ENCODE measurements at regions not wholly inside any gene's neighbourhood (a gene's known extent, or its start where the extent isn't known, plus 50 kb on each side); places are given as distances from the start of the nearest gene placed in this dataset.

GRCh38 chr3:72322264-72322976, 525.8 kb downstream of the SHQ1 start:
- no peak for DNase-seq (ENCODE audit: low read depth)

DNA sequence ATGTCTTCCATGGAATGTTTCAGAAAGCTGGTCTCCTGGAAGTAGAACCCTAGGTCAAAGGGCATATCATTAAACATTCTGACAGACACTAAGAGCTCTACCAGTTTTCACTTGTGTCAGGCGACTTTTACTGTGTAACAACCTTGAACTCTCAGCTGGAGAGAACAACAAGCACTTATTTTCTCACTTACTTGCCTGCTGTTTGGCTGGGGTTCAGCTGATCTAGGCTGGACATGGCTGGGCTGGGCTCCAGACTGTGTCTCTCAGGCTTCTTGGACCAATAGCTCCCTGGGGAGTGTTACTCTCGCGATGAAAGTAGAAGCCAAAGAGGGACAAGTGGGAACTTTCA, 527.3 kb downstream of the SHQ1 start:
- DNase-seq (ENCODE audit: low read depth): no peak

DNA sequence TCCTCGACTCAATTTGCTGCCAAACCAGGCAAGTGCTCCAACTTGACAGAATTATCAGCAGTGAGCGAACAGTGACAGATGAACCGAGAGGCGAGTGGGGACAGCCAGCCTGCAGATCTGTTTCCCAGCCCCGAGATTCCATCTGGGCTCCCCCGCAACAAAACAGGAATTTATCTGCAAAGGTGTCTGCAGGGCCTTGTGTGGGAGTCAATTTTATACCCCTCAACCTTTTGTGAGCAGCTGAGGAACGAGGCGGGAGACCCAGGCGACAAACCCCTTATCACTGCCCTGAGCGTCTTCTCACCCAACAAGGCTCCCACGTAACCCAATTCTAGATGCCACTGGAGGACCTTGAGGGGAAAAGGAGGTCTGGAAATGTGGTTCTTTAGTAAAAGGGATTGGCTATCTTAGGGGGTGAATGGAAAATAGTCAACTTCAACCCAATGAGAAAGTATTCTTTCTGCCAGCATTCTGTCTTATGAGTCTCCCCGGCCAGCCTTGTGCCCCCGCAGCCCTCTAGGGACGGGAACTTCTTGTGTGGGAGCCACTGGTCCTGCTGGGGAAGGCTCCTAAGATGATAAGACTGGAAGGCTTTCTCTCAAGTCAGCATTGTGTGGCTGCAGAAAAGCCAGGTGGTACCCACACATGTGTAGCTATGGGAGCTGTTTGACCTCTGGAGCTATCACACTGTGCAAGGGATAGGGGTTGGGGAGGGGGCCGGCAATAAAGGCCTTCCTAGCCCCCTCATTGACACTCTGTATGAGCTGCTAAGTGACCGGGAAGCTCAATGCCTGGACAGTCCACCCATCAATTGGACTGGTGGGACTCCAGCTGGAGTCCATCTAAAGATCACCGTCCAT, 527.9 kb downstream of the SHQ1 start:
- DNase-seq (ENCODE audit: low read depth): no peak

DNA sequence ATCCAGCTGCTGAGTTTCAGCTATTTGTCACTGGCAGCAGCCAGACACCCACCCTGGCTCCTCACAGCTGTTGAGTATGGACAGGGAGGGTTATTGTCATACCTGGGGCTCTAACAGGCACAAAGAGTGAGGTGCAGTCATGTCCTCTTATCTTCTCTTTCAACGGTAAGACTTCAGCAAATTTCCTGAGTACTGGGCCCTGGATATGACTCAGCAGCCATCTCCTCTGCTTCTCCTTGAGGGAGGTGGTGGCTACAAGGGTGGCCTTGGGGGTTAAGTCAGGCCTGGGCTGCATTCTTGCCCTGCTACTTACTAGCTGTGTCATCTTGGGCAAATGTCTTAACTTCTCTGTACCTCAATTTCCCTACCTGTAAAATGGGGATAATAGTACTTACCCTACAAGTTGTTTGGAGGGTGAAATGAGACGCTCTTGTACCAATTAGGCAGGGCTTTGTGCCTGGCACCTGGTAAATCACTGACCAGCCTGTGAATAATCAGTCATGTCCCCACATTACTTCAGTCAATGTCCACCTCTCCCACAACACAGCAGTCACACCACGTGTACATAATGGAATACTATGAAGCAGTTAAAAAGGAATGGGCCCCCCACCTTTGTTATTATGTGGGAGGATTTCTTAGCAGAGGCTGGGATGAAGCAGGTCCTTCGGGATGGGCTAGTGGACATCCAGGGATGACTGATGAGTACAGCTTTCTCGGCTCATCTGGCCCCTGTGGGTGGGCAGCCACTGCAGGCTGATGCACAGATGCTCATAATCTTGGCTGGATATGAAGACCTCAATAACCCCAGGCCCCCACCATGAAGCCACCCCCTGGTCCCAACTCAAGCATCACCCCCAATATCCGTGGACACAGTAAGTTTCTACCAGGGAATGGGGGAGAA, 528.8 kb downstream of the SHQ1 start:
- DNase-seq (ENCODE audit: low read depth): no peak

GRCh38 chr3:72318504-72319193, 529.6 kb downstream of the SHQ1 start:
- DNase-seq (ENCODE audit: low read depth): no peak

- DNase-seq (ENCODE audit: low read depth): no peak
Observed at GRCh38 chr3:72317491-72317890, 530.8 kb downstream of the SHQ1 start.

GRCh38 chr3:72316501-72317279, 531.6 kb downstream of the SHQ1 start:
- no peak for DNase-seq (ENCODE audit: low read depth)

- no peak for DNase-seq (ENCODE audit: low read depth)
Observed at GRCh38 chr3:72313308-72313707, 528.4 kb upstream of the PROK2 start.

- no peak for DNase-seq (ENCODE audit: low read depth)
Observed at GRCh38 chr3:72312339-72312738, 527.4 kb upstream of the PROK2 start.

- DNase-seq (ENCODE audit: low read depth): no peak
Observed at GRCh38 chr3:72311425-72311824, 526.5 kb upstream of the PROK2 start.

GRCh38 chr3:72310419-72311380, 525.8 kb upstream of the PROK2 start:
- DNase-seq (ENCODE audit: low read depth): no peak

- no peak for DNase-seq (ENCODE audit: low read depth)
Observed at GRCh38 chr3:72309661-72310418, 524.9 kb upstream of the PROK2 start.

DNA sequence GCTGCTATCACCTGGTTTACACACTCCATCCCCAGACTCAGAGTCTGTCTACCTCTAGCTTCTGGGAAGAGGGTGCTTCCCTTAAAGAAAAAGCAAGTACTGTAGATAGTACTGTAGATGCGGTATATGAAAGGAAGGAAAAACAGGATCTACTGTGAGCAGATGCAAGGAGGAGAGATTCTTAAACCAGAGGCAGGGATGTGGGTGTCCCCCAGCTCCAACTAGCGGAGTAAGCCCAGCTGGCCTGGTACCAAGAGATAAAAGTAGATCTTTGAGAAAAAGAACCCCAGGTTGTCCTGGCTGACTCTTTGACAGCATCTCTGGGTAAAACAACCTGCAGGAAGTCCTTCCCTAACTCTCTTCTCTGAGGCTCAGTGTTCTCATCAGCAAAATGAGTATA, 523.7 kb upstream of the PROK2 start:
- no peak for DNase-seq (ENCODE audit: low read depth)

DNA sequence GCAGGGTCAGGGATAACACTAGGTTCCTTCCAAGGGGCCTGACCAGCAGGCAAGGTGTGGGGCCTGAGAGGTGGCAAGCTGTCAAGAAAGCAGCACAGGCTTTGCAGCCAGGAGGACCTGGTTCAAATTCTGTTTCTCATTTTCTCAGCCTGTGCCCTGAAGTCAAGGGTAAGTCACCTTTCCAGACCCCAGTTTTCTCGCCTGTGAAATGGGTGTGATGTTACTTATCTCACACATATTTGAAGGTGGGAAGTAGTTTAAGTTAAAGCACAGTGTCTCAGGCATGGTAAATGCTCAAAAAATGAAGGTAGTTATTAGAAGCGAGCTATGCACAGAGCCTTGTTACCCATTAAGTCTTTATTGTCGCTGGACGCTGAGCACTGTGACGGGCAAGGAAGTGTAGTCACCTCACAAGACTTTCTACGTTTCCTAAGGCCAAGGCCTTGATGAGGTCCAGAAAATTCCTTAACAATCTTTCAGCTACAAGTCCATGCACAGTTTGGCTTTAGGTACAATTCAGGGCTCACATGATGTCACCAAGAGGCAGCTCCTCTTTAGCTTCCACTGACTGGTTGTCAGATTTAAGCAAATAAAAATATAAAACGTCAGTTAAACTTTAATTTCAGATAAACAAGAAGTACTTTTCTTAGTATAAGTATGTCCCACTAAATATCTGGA, 522.6 kb upstream of the PROK2 start:
- no peak for DNase-seq (ENCODE audit: low read depth)

- no peak for DNase-seq (ENCODE audit: low read depth)
Observed at GRCh38 chr3:72306800-72307341, 521.9 kb upstream of the PROK2 start.

DNA sequence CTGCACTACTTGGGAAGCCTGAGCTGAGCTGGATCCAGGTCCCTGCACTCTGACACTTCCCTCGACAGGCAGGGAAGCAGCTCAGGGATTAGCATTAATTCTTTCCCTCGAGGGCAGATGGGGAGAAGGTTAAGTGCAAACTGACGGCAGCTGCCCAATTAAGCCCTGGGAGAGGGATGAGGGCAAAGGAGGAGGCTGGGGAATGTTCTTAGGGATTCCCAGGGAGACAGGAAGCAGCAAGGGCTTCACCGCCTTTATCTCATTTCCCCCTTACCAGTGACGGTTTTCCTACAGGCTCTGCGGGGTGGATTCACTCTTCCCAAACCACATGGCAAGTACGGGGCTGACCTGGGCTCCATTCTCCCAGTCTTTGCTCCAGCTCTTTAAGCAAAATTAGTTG, 519.0 kb upstream of the PROK2 start:
- no peak for DNase-seq (ENCODE audit: low read depth)

DNA sequence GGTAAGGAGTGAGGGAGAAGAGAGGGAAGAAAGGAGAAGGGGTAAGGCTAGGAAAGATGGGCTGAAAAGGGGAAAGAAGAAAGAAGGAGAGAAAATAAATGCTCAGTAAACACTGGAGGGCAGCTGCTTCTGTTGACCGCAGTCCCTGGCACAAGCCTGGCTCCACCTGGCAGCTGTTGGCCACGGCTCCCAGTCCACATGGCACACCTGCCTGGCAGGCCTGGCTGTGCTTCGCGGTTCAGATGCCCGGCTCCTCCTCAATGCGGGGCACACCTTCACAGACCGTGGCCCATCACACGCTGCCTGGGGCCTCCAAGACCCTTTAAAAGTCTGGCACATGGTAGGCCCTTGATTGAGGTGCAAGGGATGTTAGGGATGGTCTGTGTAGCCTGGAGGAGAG, 516.8 kb upstream of the PROK2 start:
- DNase-seq (ENCODE audit: low read depth): no peak

DNA sequence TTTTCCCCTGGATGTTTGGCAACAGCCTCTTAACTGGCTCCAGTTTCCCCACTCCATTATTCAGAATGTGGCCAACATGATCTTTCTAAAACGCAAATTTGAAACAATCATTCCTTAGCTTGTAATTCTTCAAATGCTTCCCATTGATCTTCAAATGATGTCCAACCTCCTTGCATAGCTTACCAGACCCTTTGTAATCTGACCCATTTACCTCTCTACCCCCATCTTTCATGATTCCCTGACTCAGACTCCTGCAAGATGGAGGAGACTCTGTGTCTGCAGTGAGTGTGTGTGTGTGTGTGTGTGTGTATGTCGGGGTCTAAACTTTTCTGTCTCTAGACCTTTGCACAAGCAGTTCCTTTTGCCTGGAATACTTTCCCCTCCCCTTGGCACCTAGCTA, 515.7 kb upstream of the PROK2 start:
- DNase-seq (ENCODE audit: low read depth): no peak

All from activated T-helper 1 cell treated with Interleukin-2 at 50 U/mL for 16 hours (primary cell).